NCI-H187 treated with DMSO at 0.1 percent for 48 hours (cell line): ENCODE measurements at regions not wholly inside any gene's neighbourhood (a gene's known extent, or its start where the extent isn't known, plus 50 kb on each side); places are given as distances from the start of the nearest gene placed in this dataset.

Experiments
- DNase-seq: peaks from one replicate; lab custom pipeline; 2025; lab: John Stamatoyannopoulos, UW

GRCh38 chr5:52409835-52410234 lies 377.9 kb upstream of the ITGA1 start:
- DNase-seq, result no peak

GRCh38 chr5:52419357-52419756 lies 368.4 kb upstream of the ITGA1 start:
- no peak for DNase-seq

GRCh38 chr5:52427615-52428014 lies 360.1 kb upstream of the ITGA1 start:
- no peak for DNase-seq

- DNase-seq, result no peak
Measured at GRCh38 chr5:52428977-52429489, 358.7 kb upstream of the ITGA1 start.

GRCh38 chr5:52441768-52442167 lies 345.9 kb upstream of the ITGA1 start:
- no peak for DNase-seq

- no peak for DNase-seq
Measured at GRCh38 chr5:52443187-52443586, 344.5 kb upstream of the ITGA1 start.

- DNase-seq, result no peak
Measured at GRCh38 chr5:52448111-52448510, 339.6 kb upstream of the ITGA1 start.

- no peak for DNase-seq
Measured at GRCh38 chr5:52449516-52449915, 338.2 kb upstream of the ITGA1 start.

GRCh38 chr5:52452098-52452497 lies 335.6 kb upstream of the ITGA1 start:
- DNase-seq, result no peak

GRCh38 chr5:52453176-52453575 lies 334.5 kb upstream of the ITGA1 start:
- no peak for DNase-seq

- DNase-seq, result no peak
Measured at GRCh38 chr5:52455920-52456319, 331.8 kb upstream of the ITGA1 start.

- DNase-seq, result no peak
Measured at GRCh38 chr5:52457810-52458209, 329.9 kb upstream of the ITGA1 start.

- DNase-seq, result no peak
Measured at GRCh38 chr5:52466113-52466512, 321.6 kb upstream of the ITGA1 start.

- DNase-seq, result no peak
Measured at GRCh38 chr5:52466749-52467520, 320.8 kb upstream of the ITGA1 start.

- DNase-seq, result no peak
Measured at GRCh38 chr5:52468976-52469375, 318.7 kb upstream of the ITGA1 start.

GRCh38 chr5:52469420-52469819 lies 318.3 kb upstream of the ITGA1 start:
- no peak for DNase-seq

GRCh38 chr5:52469835-52470234 lies 317.9 kb upstream of the ITGA1 start:
- no peak for DNase-seq

GRCh38 chr5:52476346-52476745 lies 311.4 kb upstream of the ITGA1 start:
- no peak for DNase-seq

GRCh38 chr5:52481201-52481600 lies 306.5 kb upstream of the ITGA1 start:
- no peak for DNase-seq

- DNase-seq, result no peak
Measured at GRCh38 chr5:52481851-52482250, 305.9 kb upstream of the ITGA1 start.

GRCh38 chr5:52491071-52491787 lies 296.5 kb upstream of the ITGA1 start:
- DNase-seq, result peak; percentile 96

- peak; percentile 99 for DNase-seq
Measured at GRCh38 chr5:52491818-52492217, 295.9 kb upstream of the ITGA1 start.

GRCh38 chr5:52497133-52497693 lies 290.5 kb upstream of the ITGA1 start:
- DNase-seq, result no peak
